ENCODE measurements at regions not wholly inside any gene's neighbourhood (a gene's known extent, or its start where the extent isn't known, plus 50 kb on each side); places are given as distances from the start of the nearest gene placed in this dataset.

GRCh38 chr3:25145176-25145575 lies 282.9 kb upstream of the RARB start:
- no peak for DNase-seq (ENCODE audit: low read depth, low spot score)
- in situ Hi-C loops (cut with HindIII; ENCODE audit: low sequenced_read_pairs) = no loop called here
- H3K4me3 ChIP-seq (ENCODE audit: low read depth, low read length) = no peak overlapping the region
- TF ChIP-seq CTCF (IDR thresholded peaks at IDR 0.05; ENCODE audit: low read depth, low read length) = no peak

GRCh38 chr3:25150199-25150598 lies 277.9 kb upstream of the RARB start:
- no peak for TF ChIP-seq CTCF (IDR thresholded peaks at IDR 0.05; ENCODE audit: low read depth, low read length)
- no peak overlapping the region for H3K4me3 ChIP-seq (ENCODE audit: low read depth, low read length)
- in situ Hi-C loops (cut with HindIII; ENCODE audit: low sequenced_read_pairs) = no loop called here
- no peak for DNase-seq (ENCODE audit: low read depth, low spot score)

GRCh38 chr3:25151281-25151902 lies 276.7 kb upstream of the RARB start:
- H3K4me3 ChIP-seq (ENCODE audit: low read depth, low read length) = no peak overlapping the region
- no peak for TF ChIP-seq CTCF (IDR thresholded peaks at IDR 0.05; ENCODE audit: low read depth, low read length)
- DNase-seq (ENCODE audit: low read depth, low spot score) = no peak
- in situ Hi-C loops (cut with HindIII; ENCODE audit: low sequenced_read_pairs) = no loop called here

- in situ Hi-C loops (cut with HindIII; ENCODE audit: low sequenced_read_pairs) = no loop called here
- no peak for DNase-seq (ENCODE audit: low read depth, low spot score)
- no peak overlapping the region for H3K4me3 ChIP-seq (ENCODE audit: low read depth, low read length)
- TF ChIP-seq CTCF (IDR thresholded peaks at IDR 0.05; ENCODE audit: low read depth, low read length) = no peak
Measured at GRCh38 chr3:25151903-25152295, 276.2 kb upstream of the RARB start.

- no peak for DNase-seq (ENCODE audit: low read depth, low spot score)
- no peak overlapping the region for H3K4me3 ChIP-seq (ENCODE audit: low read depth, low read length)
- in situ Hi-C loops (cut with HindIII; ENCODE audit: low sequenced_read_pairs) = no loop called here
- TF ChIP-seq CTCF (IDR thresholded peaks at IDR 0.05; ENCODE audit: low read depth, low read length) = no peak
Measured at GRCh38 chr3:25153136-25153535, 274.9 kb upstream of the RARB start.

GRCh38 chr3:25153561-25153960 lies 274.5 kb upstream of the RARB start:
- in situ Hi-C loops (cut with HindIII; ENCODE audit: low sequenced_read_pairs) = no loop called here
- DNase-seq (ENCODE audit: low read depth, low spot score) = no peak
- TF ChIP-seq CTCF (IDR thresholded peaks at IDR 0.05; ENCODE audit: low read depth, low read length) = no peak
- H3K4me3 ChIP-seq (ENCODE audit: low read depth, low read length) = no peak overlapping the region

All from astrocyte of the spinal cord (primary cell).